ENCODE measurements at regions not wholly inside any gene's neighbourhood (a gene's known extent, or its start where the extent isn't known, plus 50 kb on each side); places are given as distances from the start of the nearest gene placed in this dataset.
"Not testable (repeated sequence)": the region's sequence is repeated elsewhere in the genome, so short reads cannot be mapped to it uniquely, and the experiment has no call there.

DNA sequence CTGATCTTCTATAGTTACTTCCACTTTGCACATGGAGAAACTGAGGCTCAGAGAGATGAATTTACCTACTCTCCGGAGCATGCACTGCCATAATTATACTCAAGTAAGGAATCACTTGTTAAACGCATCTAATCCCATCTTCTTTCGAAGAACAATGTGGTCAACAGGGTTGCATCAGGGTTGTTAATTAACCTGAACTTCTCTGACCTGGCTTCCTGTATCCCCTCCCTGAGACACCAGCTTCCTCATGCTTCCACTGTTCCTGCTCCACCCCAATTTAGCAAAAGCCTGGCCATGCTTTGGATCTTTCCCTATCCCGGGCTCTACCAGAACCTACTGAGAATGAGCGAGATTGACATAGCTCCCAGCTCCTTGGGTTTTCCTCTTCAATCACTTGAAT, 136.7 kb downstream of the SMIM20 start:
- Histone ChIP-seq H3K27ac (ENCODE audit: low read depth, low read length) (no peak overlapping the region), H3K4me1 (ENCODE audit: control insufficient read depth in 3 of 3, insufficient read depth in 3 of 3, low read length in 3 of 3) (peaks cover 12 to 22% (median 20%) of the 10 kb centered on the region in 3 donors), H3K36me3 (ENCODE audit: control insufficient read depth in 3 of 3, insufficient read depth in 3 of 3, low read length in 3 of 3) (no peaks in the 10 kb centered on the region)

DNA sequence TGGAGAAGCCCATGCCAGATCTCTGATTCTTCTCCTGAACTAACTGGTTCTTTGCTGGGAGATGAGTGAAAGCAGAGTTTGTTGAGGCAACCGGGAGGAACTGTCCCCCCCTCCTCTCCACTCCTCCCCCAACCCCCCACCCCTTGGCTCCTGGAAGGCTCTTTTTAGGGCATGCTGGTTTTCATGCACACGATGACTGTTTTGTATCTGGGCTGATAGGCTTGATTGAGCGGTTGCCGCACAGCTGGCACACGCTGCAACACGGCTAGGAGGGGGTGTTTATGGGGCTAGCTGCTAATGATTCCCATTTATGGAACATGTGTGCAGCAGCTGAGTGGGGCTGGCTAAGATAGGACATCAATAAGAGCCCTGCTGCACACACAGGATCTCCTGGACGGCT, 137.2 kb downstream of the SMIM20 start:
- Histone ChIP-seq H3K27ac (ENCODE audit: low read depth, low read length) (no peak overlapping the region), H3K36me3 (ENCODE audit: control insufficient read depth in 3 of 3, insufficient read depth in 3 of 3, low read length in 3 of 3) (no peaks in the 10 kb centered on the region), H3K9me3 (ENCODE audit: control insufficient read depth in 3 of 3, low read length in 3 of 3) (no peaks in the 10 kb centered on the region), H3K4me1 (ENCODE audit: control insufficient read depth in 3 of 3, insufficient read depth in 3 of 3, low read length in 3 of 3) (peaks cover 12 to 22% (median 20%) of the 10 kb centered on the region in 3 donors), H3K27me3 (ENCODE audit: control insufficient read depth in 3 of 3, insufficient read depth in 3 of 3, low read length in 3 of 3) (no peaks in the 10 kb centered on the region), H3K4me3 (ENCODE audit: low read length in 3 of 3) (no peak overlapping the region), H3K9ac (ENCODE audit: low read depth in 1 of 3, low read length in 3 of 3) (no peak overlapping the region)

More for the DNA sequence above, 136.7 kb downstream of the SMIM20 start:
- Histone ChIP-seq H3K9me3 (ENCODE audit: control insufficient read depth in 3 of 3, low read length in 3 of 3) (no peaks in the 10 kb centered on the region), H3K9ac (ENCODE audit: low read depth in 1 of 3, low read length in 3 of 3) (no peak overlapping the region), H3K27me3 (ENCODE audit: control insufficient read depth in 3 of 3, insufficient read depth in 3 of 3, low read length in 3 of 3) (no peaks in the 10 kb centered on the region), H3K4me3 (ENCODE audit: low read length in 3 of 3) (no peak overlapping the region)

GRCh38 chr4:26052663-26053541, 138.9 kb downstream of the SMIM20 start:
- peaks cover 12 to 20% (median 18%) of the 10 kb centered on the region in 3 donors for H3K4me1 ChIP-seq (ENCODE audit: control insufficient read depth in 3 of 3, insufficient read depth in 3 of 3, low read length in 3 of 3)

GRCh38 chr4:26053761-26054160, 139.7 kb downstream of the SMIM20 start:
- H3K27ac ChIP-seq (ENCODE audit: low read depth, low read length): no peak overlapping the region
- peaks cover 12 to 15% (median 14%) of the 10 kb centered on the region in 3 donors for H3K4me1 ChIP-seq (ENCODE audit: control insufficient read depth in 3 of 3, insufficient read depth in 3 of 3, low read length in 3 of 3)
- H3K4me3 ChIP-seq (ENCODE audit: low read length in 3 of 3): no peak overlapping the region
- H3K9ac ChIP-seq (ENCODE audit: low read depth in 1 of 3, low read length in 3 of 3): no peak overlapping the region
- H3K27me3 ChIP-seq (ENCODE audit: control insufficient read depth in 3 of 3, insufficient read depth in 3 of 3, low read length in 3 of 3): no peaks in the 10 kb centered on the region
- H3K36me3 ChIP-seq (ENCODE audit: control insufficient read depth in 3 of 3, insufficient read depth in 3 of 3, low read length in 3 of 3): no peaks in the 10 kb centered on the region
- no peaks in the 10 kb centered on the region for H3K9me3 ChIP-seq (ENCODE audit: control insufficient read depth in 3 of 3, low read length in 3 of 3)

More at GRCh38 chr4:26052663-26053541, 138.9 kb downstream of the SMIM20 start:
- Histone ChIP-seq H3K27me3 (ENCODE audit: control insufficient read depth in 3 of 3, insufficient read depth in 3 of 3, low read length in 3 of 3) (no peaks in the 10 kb centered on the region), H3K27ac (ENCODE audit: low read depth, low read length) (no peak overlapping the region), H3K9me3 (ENCODE audit: control insufficient read depth in 3 of 3, low read length in 3 of 3) (no peaks in the 10 kb centered on the region), H3K9ac (ENCODE audit: low read depth in 1 of 3, low read length in 3 of 3) (no peak overlapping the region), H3K36me3 (ENCODE audit: control insufficient read depth in 3 of 3, insufficient read depth in 3 of 3, low read length in 3 of 3) (no peaks in the 10 kb centered on the region), H3K4me3 (ENCODE audit: low read length in 3 of 3) (no peak overlapping the region)

- Histone ChIP-seq H3K9me3 (ENCODE audit: control insufficient read depth in 3 of 3, low read length in 3 of 3) (no peaks in the 10 kb centered on the region), H3K36me3 (ENCODE audit: control insufficient read depth in 3 of 3, insufficient read depth in 3 of 3, low read length in 3 of 3) (no peaks in the 10 kb centered on the region), H3K4me1 (ENCODE audit: control insufficient read depth in 3 of 3, insufficient read depth in 3 of 3, low read length in 3 of 3) (peaks cover 0 to 3% (median 2%) of the 10 kb centered on the region in 3 donors), H3K9ac (ENCODE audit: low read depth in 1 of 3, low read length in 3 of 3) (no peak overlapping the region), H3K27me3 (ENCODE audit: control insufficient read depth in 3 of 3, insufficient read depth in 3 of 3, low read length in 3 of 3) (no peaks in the 10 kb centered on the region), H3K27ac (ENCODE audit: low read depth, low read length) (no peak overlapping the region), H3K4me3 (ENCODE audit: low read length in 3 of 3) (no peak overlapping the region)
Observed at GRCh38 chr4:26055855-26056254, 141.8 kb downstream of the SMIM20 start.

DNA sequence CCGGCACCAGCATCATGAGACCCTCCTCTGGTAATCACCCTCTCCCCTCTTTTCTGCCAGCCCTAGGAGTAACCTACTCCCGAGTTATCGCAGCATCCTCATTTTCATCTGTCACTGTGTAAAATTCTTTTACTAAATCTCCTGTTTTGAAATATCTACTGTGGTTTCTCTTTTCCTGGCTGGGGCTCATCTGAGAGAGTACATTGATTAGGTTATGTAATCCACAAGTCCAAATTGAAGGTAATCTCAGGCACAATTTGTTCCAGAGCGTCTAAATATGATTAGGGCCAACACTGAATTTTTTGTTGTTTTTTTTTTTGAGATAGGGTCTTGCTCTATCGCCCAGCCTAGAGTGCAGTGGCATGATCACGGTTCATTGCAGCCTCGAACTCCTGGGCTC, 142.4 kb downstream of the SMIM20 start:
- Histone ChIP-seq H3K4me3 (ENCODE audit: low read length in 3 of 3) (no peak overlapping the region), H3K9ac (ENCODE audit: low read depth in 1 of 3, low read length in 3 of 3) (no peak overlapping the region), H3K36me3 (ENCODE audit: control insufficient read depth in 3 of 3, insufficient read depth in 3 of 3, low read length in 3 of 3) (no peaks in the 10 kb centered on the region), H3K27ac (ENCODE audit: low read depth, low read length) (no peak overlapping the region), H3K27me3 (ENCODE audit: control insufficient read depth in 3 of 3, insufficient read depth in 3 of 3, low read length in 3 of 3) (no peaks in the 10 kb centered on the region), H3K9me3 (ENCODE audit: control insufficient read depth in 3 of 3, low read length in 3 of 3) (no peaks in the 10 kb centered on the region), H3K4me1 (ENCODE audit: control insufficient read depth in 3 of 3, insufficient read depth in 3 of 3, low read length in 3 of 3) (peaks cover 0 to 3% (median 0%) of the 10 kb centered on the region in 3 donors)

DNA sequence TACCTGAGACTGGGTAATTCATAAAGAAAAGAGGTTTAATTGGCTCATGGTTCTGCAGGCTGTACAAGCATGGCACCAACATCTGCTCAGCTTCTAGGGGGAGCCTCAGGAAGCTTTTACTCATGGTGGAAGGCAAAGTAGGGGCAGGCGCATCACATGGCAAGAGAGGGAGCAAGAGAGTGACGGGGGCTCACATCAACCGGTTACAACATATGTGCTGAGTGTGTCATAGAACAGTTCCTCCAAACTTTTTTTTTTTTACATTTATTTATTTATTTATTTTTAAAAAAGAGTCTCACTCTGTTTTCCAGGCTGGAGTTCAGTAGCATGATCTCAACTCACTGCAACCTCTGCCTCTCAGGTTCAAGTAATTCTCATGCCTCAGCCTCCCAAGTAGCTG, 143.8 kb downstream of the SMIM20 start:
- not testable (repeated sequence) for H3K9ac ChIP-seq (ENCODE audit: low read depth in 1 of 3, low read length in 3 of 3); H3K9me3 ChIP-seq (ENCODE audit: control insufficient read depth in 3 of 3, low read length in 3 of 3); H3K27ac ChIP-seq (ENCODE audit: low read depth, low read length); H3K36me3 ChIP-seq (ENCODE audit: control insufficient read depth in 3 of 3, insufficient read depth in 3 of 3, low read length in 3 of 3); H3K27me3 ChIP-seq (ENCODE audit: control insufficient read depth in 3 of 3, insufficient read depth in 3 of 3, low read length in 3 of 3); H3K4me1 ChIP-seq (ENCODE audit: control insufficient read depth in 3 of 3, insufficient read depth in 3 of 3, low read length in 3 of 3); H3K4me3 ChIP-seq (ENCODE audit: low read length in 3 of 3)

GRCh38 chr4:26058537-26058936, 144.5 kb downstream of the SMIM20 start:
- H3K9ac ChIP-seq (ENCODE audit: low read depth in 1 of 3, low read length in 3 of 3): no peak overlapping the region
- H3K27me3 ChIP-seq (ENCODE audit: control insufficient read depth in 3 of 3, insufficient read depth in 3 of 3, low read length in 3 of 3): no peaks in the 10 kb centered on the region
- peaks cover 0 to 3% (median 0%) of the 10 kb centered on the region in 3 donors for H3K4me1 ChIP-seq (ENCODE audit: control insufficient read depth in 3 of 3, insufficient read depth in 3 of 3, low read length in 3 of 3)
- H3K27ac ChIP-seq (ENCODE audit: low read depth, low read length): no peak overlapping the region
- no peaks in the 10 kb centered on the region for H3K36me3 ChIP-seq (ENCODE audit: control insufficient read depth in 3 of 3, insufficient read depth in 3 of 3, low read length in 3 of 3)
- H3K4me3 ChIP-seq (ENCODE audit: low read length in 3 of 3): no peak overlapping the region
- H3K9me3 ChIP-seq (ENCODE audit: control insufficient read depth in 3 of 3, low read length in 3 of 3): no peaks in the 10 kb centered on the region

DNA sequence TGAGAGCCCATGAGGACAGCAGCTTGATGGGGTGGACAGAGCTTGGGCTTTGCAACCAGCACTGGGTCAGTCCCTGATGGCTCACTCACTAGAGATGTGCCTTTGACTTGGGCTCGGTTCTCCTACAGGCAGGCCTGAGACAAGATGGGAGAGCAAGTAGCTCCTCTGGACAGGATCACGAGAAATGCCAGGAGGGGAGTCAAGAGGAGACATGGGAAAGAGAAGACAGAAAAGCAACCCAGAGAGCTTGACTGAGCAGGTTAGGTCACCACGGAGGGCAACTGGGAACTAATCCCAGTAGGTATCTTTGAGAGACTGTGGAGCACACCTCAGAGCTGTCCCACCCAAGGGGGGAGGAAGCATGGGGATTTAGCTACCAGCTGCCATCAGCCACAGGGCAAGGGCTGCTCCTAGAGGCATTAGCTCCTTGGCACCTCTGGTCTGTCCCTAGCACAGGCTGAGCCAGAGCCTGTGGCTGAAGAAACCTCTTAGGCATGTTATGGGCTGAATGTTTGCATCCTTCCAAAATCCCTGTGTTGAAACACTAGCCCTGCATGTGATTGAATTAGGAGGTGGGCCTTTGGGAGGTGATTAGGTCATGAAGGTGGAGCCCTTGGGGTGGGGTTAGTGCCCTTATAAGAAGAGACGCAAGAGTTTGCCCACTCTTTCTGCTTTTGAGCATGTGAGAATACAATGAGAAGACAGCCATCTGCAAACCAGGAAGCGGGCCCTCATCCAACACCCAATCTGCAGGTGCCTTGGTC, 145.6 kb downstream of the SMIM20 start:
- H3K4me1 ChIP-seq (ENCODE audit: control insufficient read depth in 3 of 3, insufficient read depth in 3 of 3, low read length in 3 of 3): peaks cover 0 to 3% (median 0%) of the 10 kb centered on the region in 3 donors
- H3K9ac ChIP-seq (ENCODE audit: low read depth in 1 of 3, low read length in 3 of 3): no peak overlapping the region
- H3K9me3 ChIP-seq (ENCODE audit: control insufficient read depth in 3 of 3, low read length in 3 of 3): no peaks in the 10 kb centered on the region
- no peaks in the 10 kb centered on the region for H3K36me3 ChIP-seq (ENCODE audit: control insufficient read depth in 3 of 3, insufficient read depth in 3 of 3, low read length in 3 of 3)
- no peak overlapping the region for H3K4me3 ChIP-seq (ENCODE audit: low read length in 3 of 3)
- H3K27me3 ChIP-seq (ENCODE audit: control insufficient read depth in 3 of 3, insufficient read depth in 3 of 3, low read length in 3 of 3): no peaks in the 10 kb centered on the region
- H3K27ac ChIP-seq (ENCODE audit: low read depth, low read length): no peak overlapping the region

GRCh38 chr4:26060286-26060685, 146.3 kb downstream of the SMIM20 start:
- H3K27ac ChIP-seq (ENCODE audit: low read depth, low read length): no peak overlapping the region
- peaks cover 0 to 3% (median 0%) of the 10 kb centered on the region in 3 donors for H3K4me1 ChIP-seq (ENCODE audit: control insufficient read depth in 3 of 3, insufficient read depth in 3 of 3, low read length in 3 of 3)
- no peaks in the 10 kb centered on the region for H3K36me3 ChIP-seq (ENCODE audit: control insufficient read depth in 3 of 3, insufficient read depth in 3 of 3, low read length in 3 of 3)
- no peaks in the 10 kb centered on the region for H3K27me3 ChIP-seq (ENCODE audit: control insufficient read depth in 3 of 3, insufficient read depth in 3 of 3, low read length in 3 of 3)
- no peak overlapping the region for H3K4me3 ChIP-seq (ENCODE audit: low read length in 3 of 3)
- no peak overlapping the region for H3K9ac ChIP-seq (ENCODE audit: low read depth in 1 of 3, low read length in 3 of 3)
- H3K9me3 ChIP-seq (ENCODE audit: control insufficient read depth in 3 of 3, low read length in 3 of 3): no peaks in the 10 kb centered on the region
